DLD1 (cell line): ENCODE measurements at regions not wholly inside any gene's neighbourhood (a gene's known extent, or its start where the extent isn't known, plus 50 kb on each side); places are given as distances from the start of the nearest gene placed in this dataset.

Experiments
- in situ Hi-C: cut with HindIII; loops from 2 replicates; pipeline ENCODE4 v1.10.0; 2017; ENCODE audit warnings: low sequenced_read_pairs

DNA sequence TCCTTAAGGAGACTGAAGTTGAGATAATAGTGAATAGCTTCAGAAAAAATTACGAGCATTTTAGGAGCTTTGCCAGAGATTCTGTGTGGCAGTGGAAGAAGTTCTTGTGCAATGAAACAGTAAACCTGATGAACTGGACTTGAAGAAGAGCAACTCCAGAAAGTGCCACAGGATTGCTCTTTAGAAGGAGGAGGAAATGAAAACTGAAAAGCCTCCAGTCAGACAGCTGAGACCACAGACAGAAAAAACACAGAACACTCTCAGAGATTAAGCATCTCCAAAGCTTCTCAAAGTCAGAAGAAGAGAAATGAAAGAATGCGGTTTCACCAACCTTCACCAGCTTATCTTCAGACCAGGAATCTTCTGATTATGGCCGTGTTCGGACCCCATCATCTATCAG lies 329.7 kb upstream of the CNTNAP5 start:
- in situ Hi-C loops: no loop called here

DNA sequence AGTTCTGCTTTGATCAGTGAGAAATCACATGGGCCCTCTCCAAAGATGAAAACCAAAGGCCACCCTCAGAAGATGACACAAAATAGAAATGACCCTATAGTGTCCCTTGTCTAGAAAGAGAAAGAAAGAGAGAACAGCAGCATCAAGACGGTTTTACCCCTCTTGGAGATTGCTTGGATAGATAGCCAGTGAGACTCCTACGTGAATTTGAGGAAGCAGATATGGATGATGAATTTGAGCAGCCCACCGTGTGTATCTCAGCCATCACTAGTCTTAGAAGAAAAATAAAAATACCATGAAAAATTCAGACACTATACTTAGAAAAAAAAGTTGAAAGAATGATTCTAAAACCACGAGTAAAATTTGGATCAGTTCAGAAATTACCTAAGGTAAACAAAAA lies 329.1 kb upstream of the CNTNAP5 start:
- in situ Hi-C loops: no loop called here

GRCh38 chr2:123696799-123697410 lies 328.2 kb upstream of the CNTNAP5 start:
- in situ Hi-C loops: no loop called here

GRCh38 chr2:123715467-123715982 lies 309.6 kb upstream of the CNTNAP5 start:
- in situ Hi-C loops: no loop called here

GRCh38 chr2:123717636-123718334 lies 307.3 kb upstream of the CNTNAP5 start:
- in situ Hi-C loops: no loop called here

DNA sequence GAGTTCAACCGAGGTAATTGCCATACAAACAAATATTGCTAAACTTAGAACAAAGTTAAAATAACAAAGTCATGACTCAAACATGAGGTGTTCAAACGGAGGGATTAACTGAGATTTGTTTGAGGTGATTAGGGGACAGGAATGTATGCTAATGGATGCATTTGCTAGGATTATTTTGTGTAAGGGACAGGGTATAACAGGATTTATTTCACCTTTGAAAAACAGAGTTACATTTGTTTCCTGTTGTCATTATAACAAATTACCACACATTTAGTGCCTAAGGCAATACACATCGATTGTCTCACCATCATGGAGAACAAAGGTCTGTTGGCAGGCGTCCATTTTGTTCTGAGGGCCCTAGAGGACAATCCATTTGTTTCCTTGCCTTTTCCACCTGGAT lies 304.3 kb upstream of the CNTNAP5 start:
- in situ Hi-C loops: no loop called here

DNA sequence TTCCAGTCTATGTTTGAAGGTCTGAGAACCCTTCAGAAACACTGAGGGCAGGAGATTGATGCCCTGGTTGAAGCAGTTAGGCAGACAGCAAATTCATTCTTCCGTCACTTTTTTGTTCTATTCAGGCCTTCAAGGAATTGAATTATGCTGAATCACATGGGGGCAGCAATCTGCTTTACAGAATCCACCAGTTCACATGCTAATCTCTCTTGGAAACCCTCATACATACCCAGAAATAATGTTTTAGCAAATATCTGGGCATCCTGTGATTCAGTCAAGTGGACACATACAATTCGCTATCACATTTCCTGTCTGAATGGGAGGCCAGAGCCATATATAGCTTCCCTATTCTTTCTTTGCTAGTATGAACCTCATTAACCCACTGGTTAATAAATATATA lies 301.4 kb upstream of the CNTNAP5 start:
- in situ Hi-C loops: no loop called here

- in situ Hi-C loops: no loop called here
These were observed 292.5 kb upstream of the CNTNAP5 start for GRCh38 chr2:123732563-123732962.

DNA sequence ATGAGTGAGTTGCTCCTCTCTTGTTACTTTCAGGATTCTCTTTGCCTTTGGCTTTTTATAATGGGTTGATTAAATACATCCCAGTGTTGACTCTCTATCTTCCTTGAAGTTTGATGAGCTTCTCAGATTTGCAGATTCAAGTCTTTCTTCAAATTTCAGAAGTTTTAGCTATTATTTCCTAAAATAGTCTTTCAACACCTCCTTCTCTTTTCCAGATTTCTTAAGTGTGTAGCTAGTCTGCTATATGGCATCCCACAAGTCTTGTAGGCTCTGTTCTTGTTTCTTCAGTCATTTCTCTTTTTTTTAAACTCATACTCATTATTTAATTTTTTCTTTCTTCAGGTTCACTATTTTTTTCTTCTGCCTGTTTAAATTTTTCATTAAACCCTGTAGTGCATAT lies 287.7 kb upstream of the CNTNAP5 start:
- in situ Hi-C loops: no loop called here

DNA sequence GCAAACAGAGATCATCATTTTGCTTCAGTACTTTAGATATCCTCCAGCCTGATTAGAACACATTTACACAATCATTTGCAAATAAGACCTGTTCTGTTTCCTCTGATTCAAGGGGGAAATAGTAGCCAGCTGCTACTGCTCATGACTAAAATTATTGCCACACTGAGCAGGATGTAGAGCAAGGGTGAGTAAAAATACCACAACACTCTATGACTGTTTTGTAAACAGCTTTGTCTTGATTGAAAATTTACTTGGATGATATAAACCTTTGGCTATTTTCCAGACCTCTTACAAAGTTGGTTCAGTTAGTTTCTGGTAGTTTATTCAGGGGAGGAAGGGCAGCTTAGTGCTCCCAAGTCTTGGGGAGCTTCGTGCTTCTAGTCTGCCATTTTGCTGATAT lies 286.4 kb upstream of the CNTNAP5 start:
- in situ Hi-C loops: no loop called here

DNA sequence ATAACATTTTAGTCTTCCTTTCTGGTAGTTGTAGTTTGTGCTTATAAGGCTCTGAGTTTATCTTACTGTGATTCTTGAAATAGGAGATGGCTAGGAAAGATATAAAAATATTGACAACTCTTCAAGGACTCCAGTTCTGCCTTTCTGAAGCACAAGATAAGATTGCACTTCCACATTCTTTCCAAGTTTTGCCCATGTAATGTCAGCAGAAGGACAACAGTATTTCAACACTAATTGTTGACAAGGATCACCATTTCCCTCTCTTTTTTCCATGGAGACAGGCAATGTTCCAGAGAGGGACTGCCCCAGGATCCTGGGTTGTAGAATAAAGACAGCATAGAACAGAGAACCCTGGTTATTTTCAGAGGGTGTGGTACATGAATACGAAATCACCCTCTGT lies 279.1 kb upstream of the CNTNAP5 start:
- in situ Hi-C loops: no loop called here

- in situ Hi-C loops: no loop called here
These were observed 277.8 kb upstream of the CNTNAP5 start for GRCh38 chr2:123747326-123747725.

DNA sequence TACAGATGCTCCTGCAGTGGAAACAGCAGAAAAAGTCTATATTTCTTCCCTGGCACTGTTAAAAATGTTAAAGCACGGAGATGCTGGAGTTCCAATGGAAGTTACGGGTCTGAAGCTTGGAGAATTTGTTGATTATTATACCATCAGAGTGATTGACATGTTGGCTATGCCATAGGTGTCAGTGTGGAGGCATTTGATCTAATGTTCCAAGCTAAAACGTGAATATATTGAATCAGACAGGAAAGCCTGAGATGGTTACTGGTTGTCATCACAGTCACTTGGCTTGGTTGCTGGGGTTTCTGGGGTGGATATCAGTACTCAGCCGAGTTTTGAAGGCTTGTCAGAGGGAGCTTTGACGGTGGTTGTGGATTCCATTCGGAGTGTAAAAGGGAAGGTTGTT lies 262.9 kb upstream of the CNTNAP5 start:
- in situ Hi-C loops: no loop called here

GRCh38 chr2:123768233-123768632 lies 256.9 kb upstream of the CNTNAP5 start:
- in situ Hi-C loops: no loop called here

GRCh38 chr2:123769001-123769400 lies 256.1 kb upstream of the CNTNAP5 start:
- in situ Hi-C loops: no loop called here

- in situ Hi-C loops: no loop called here
These were observed 253.9 kb upstream of the CNTNAP5 start for GRCh38 chr2:123770996-123771720.

DNA sequence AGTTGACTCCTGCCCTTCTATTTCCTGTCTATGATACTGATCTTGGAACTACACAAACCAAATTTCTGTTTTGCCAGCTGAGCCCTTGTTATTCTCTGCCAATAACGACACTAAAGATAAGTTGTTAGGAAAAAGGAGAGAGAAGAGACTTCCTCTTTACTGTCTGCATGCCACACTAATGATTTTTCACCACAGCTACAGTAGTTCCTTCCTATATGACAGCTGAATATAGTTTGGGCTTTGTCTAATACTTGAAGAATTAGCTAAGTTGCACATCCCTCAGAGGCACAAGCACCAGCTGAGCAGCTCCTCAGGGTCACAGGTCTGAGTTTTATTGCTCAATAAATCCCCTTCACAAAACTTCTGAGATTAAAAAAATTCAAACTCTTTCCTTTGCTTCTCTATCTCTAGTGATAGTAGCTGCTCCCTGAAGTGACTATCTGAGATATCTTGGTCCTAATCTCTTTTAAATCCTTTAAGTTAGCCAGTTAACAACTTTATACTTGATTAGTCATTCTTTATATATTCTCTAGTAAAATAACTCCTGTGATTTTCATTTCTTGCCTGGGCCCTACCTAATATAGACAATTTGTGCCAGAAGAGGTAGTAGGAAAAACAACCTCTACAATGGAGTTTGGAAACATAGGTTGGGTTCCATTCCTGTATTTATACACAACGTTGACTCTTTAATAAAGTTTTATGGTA lies 253.0 kb upstream of the CNTNAP5 start:
- in situ Hi-C loops: no loop called here

DNA sequence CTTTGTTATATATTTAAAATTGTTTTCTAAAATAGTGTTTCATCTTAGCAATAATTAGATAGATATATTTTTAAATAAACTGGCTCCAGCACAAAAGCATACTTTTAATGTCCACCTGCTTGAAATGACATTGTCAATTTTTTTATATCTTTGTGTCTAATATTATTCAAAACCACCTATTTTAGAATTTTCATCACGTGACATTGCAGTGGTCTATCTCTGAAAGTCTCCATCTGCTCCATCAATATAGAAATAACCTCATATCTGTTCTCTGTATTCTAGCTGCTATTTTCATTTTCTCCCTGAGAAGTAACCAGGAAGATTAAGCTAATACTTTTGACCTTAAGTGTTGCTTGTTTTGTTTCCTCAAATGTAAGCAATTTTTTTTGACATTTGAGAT lies 248.0 kb upstream of the CNTNAP5 start:
- in situ Hi-C loops: no loop called here

DNA sequence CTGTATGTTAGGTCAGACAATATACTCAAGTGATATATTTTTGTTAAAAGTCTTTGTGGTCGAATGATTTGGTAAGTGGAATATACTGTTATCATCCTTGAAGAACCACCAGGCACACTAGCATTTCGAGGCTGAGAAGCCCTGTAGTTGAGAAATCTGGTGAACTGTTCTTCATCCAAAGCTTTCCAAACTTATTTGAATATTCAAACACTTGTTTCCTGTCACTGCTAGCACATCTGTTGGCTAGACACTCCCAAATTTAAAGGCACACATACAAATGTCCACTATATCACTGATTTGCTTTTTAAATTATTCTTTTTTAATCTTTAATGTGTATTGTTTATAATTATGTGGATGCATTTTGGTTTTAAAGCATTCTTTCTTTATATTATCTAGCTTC lies 241.9 kb upstream of the CNTNAP5 start:
- in situ Hi-C loops: no loop called here

- in situ Hi-C loops: no loop called here
These were observed 239.8 kb upstream of the CNTNAP5 start for GRCh38 chr2:123785332-123785731.

- in situ Hi-C loops: no loop called here
These were observed 233.9 kb upstream of the CNTNAP5 start for GRCh38 chr2:123791207-123791606.
